ENCODE measurements at regions not wholly inside any gene's neighbourhood (a gene's known extent, or its start where the extent isn't known, plus 50 kb on each side); places are given as distances from the start of the nearest gene placed in this dataset.

GRCh38 chr9:18338042-18338441, 135.9 kb upstream of the ADAMTSL1 start:
- H3K9me3 ChIP-seq (ENCODE audit: control insufficient read depth in 2 of 2, insufficient read depth in 1 of 2, low read depth in 1 of 2, low read length in 1 of 2): no peaks in the 10 kb centered on the region

GRCh38 chr9:18343784-18344183, 130.2 kb upstream of the ADAMTSL1 start:
- H3K4me1 ChIP-seq (ENCODE audit: control insufficient read depth in 2 of 2, insufficient read depth in 2 of 2, low read length in 1 of 2): no peaks in the 10 kb centered on the region
- 88 to 93% methylated on average over 2 of the region's 2 CpGs for whole genome bisulfite sequencing, 2 donors
- H3K27ac ChIP-seq (ENCODE audit: low read depth in 2 of 2, low read length in 1 of 2): no peak overlapping the region
- no peaks in the 10 kb centered on the region for H3K27me3 ChIP-seq (ENCODE audit: control insufficient read depth in 1 of 2, insufficient read depth in 2 of 2, low read length in 2 of 2)
- no peak overlapping the region for H3K4me3 ChIP-seq (ENCODE audit: low read depth in 1 of 2, low read length in 2 of 2)
- no peaks in the 10 kb centered on the region for H3K36me3 ChIP-seq (ENCODE audit: control insufficient read depth in 2 of 2, insufficient read depth in 2 of 2, low read length in 1 of 2)
- no peaks in the 10 kb centered on the region for H3K9me3 ChIP-seq (ENCODE audit: control insufficient read depth in 2 of 2, insufficient read depth in 1 of 2, low read depth in 1 of 2, low read length in 1 of 2)

More at GRCh38 chr9:18338042-18338441, 135.9 kb upstream of the ADAMTSL1 start:
- Histone ChIP-seq H3K4me1 (ENCODE audit: control insufficient read depth in 2 of 2, insufficient read depth in 2 of 2, low read length in 1 of 2) (no peaks in the 10 kb centered on the region), H3K27me3 (ENCODE audit: control insufficient read depth in 1 of 2, insufficient read depth in 2 of 2, low read length in 2 of 2) (no peaks in the 10 kb centered on the region), H3K36me3 (ENCODE audit: control insufficient read depth in 2 of 2, insufficient read depth in 2 of 2, low read length in 1 of 2) (no peaks in the 10 kb centered on the region), H3K4me3 (ENCODE audit: low read depth in 1 of 2, low read length in 2 of 2) (no peak overlapping the region), H3K27ac (ENCODE audit: low read depth in 2 of 2, low read length in 1 of 2) (no peak overlapping the region)
- WGBS, 2 donors: 92 to 95% methylated on average over 4 of the region's 4 CpGs

- 80 to 81% methylated on average over 3 of the region's 3 CpGs for WGBS, 2 donors
- H3K4me1 ChIP-seq (ENCODE audit: control insufficient read depth in 2 of 2, insufficient read depth in 2 of 2, low read length in 1 of 2): no peaks in the 10 kb centered on the region
- H3K4me3 ChIP-seq (ENCODE audit: low read depth in 1 of 2, low read length in 2 of 2): no peak overlapping the region
- H3K9me3 ChIP-seq (ENCODE audit: control insufficient read depth in 2 of 2, insufficient read depth in 1 of 2, low read depth in 1 of 2, low read length in 1 of 2): no peaks in the 10 kb centered on the region
- H3K27ac ChIP-seq (ENCODE audit: low read depth in 2 of 2, low read length in 1 of 2): no peak overlapping the region
- no peaks in the 10 kb centered on the region for H3K36me3 ChIP-seq (ENCODE audit: control insufficient read depth in 2 of 2, insufficient read depth in 2 of 2, low read length in 1 of 2)
- no peaks in the 10 kb centered on the region for H3K27me3 ChIP-seq (ENCODE audit: control insufficient read depth in 1 of 2, insufficient read depth in 2 of 2, low read length in 2 of 2)
Measured at GRCh38 chr9:18346745-18347144, 127.2 kb upstream of the ADAMTSL1 start.

GRCh38 chr9:18347386-18348082, 126.4 kb upstream of the ADAMTSL1 start:
- Histone ChIP-seq H3K27ac (ENCODE audit: low read depth in 2 of 2, low read length in 1 of 2) (no peak overlapping the region), H3K27me3 (ENCODE audit: control insufficient read depth in 1 of 2, insufficient read depth in 2 of 2, low read length in 2 of 2) (no peaks in the 10 kb centered on the region), H3K4me3 (ENCODE audit: low read depth in 1 of 2, low read length in 2 of 2) (no peak overlapping the region), H3K4me1 (ENCODE audit: control insufficient read depth in 2 of 2, insufficient read depth in 2 of 2, low read length in 1 of 2) (no peaks in the 10 kb centered on the region), H3K36me3 (ENCODE audit: control insufficient read depth in 2 of 2, insufficient read depth in 2 of 2, low read length in 1 of 2) (no peaks in the 10 kb centered on the region), H3K9me3 (ENCODE audit: control insufficient read depth in 2 of 2, insufficient read depth in 1 of 2, low read depth in 1 of 2, low read length in 1 of 2) (no peaks in the 10 kb centered on the region)
- WGBS, 2 donors: 40 to 43% methylated on average over 2 of the region's 2 CpGs

- H3K27me3 ChIP-seq (ENCODE audit: control insufficient read depth in 1 of 2, insufficient read depth in 2 of 2, low read length in 2 of 2): no peaks in the 10 kb centered on the region
- H3K4me3 ChIP-seq (ENCODE audit: low read depth in 1 of 2, low read length in 2 of 2): no peak overlapping the region
- no peaks in the 10 kb centered on the region for H3K36me3 ChIP-seq (ENCODE audit: control insufficient read depth in 2 of 2, insufficient read depth in 2 of 2, low read length in 1 of 2)
- no peak overlapping the region for H3K27ac ChIP-seq (ENCODE audit: low read depth in 2 of 2, low read length in 1 of 2)
- H3K9me3 ChIP-seq (ENCODE audit: control insufficient read depth in 2 of 2, insufficient read depth in 1 of 2, low read depth in 1 of 2, low read length in 1 of 2): no peaks in the 10 kb centered on the region
- H3K4me1 ChIP-seq (ENCODE audit: control insufficient read depth in 2 of 2, insufficient read depth in 2 of 2, low read length in 1 of 2): no peaks in the 10 kb centered on the region
- WGBS, 2 donors: 54 to 65% methylated on average over 2 of the region's 2 CpGs
Measured at GRCh38 chr9:18348083-18348475, 125.9 kb upstream of the ADAMTSL1 start.

- Histone ChIP-seq H3K36me3 (ENCODE audit: control insufficient read depth in 2 of 2, insufficient read depth in 2 of 2, low read length in 1 of 2) (no peaks in the 10 kb centered on the region), H3K27ac (ENCODE audit: low read depth in 2 of 2, low read length in 1 of 2) (no peak overlapping the region), H3K4me3 (ENCODE audit: low read depth in 1 of 2, low read length in 2 of 2) (no peak overlapping the region), H3K9me3 (ENCODE audit: control insufficient read depth in 2 of 2, insufficient read depth in 1 of 2, low read depth in 1 of 2, low read length in 1 of 2) (no peaks in the 10 kb centered on the region), H3K4me1 (ENCODE audit: control insufficient read depth in 2 of 2, insufficient read depth in 2 of 2, low read length in 1 of 2) (no peaks in the 10 kb centered on the region), H3K27me3 (ENCODE audit: control insufficient read depth in 1 of 2, insufficient read depth in 2 of 2, low read length in 2 of 2) (no peaks in the 10 kb centered on the region)
- WGBS, 2 donors: 68 to 75% methylated on average over 3 of the region's 3 CpGs
Measured at GRCh38 chr9:18349530-18349929, 124.4 kb upstream of the ADAMTSL1 start.

- WGBS, 2 donors: 90 to 95% methylated on average over 3 of the region's 3 CpGs
- no peaks in the 10 kb centered on the region for H3K4me1 ChIP-seq (ENCODE audit: control insufficient read depth in 2 of 2, insufficient read depth in 2 of 2, low read length in 1 of 2)
- H3K4me3 ChIP-seq (ENCODE audit: low read depth in 1 of 2, low read length in 2 of 2): no peak overlapping the region
- no peaks in the 10 kb centered on the region for H3K36me3 ChIP-seq (ENCODE audit: control insufficient read depth in 2 of 2, insufficient read depth in 2 of 2, low read length in 1 of 2)
- H3K27ac ChIP-seq (ENCODE audit: low read depth in 2 of 2, low read length in 1 of 2): no peak overlapping the region
- H3K9me3 ChIP-seq (ENCODE audit: control insufficient read depth in 2 of 2, insufficient read depth in 1 of 2, low read depth in 1 of 2, low read length in 1 of 2): no peaks in the 10 kb centered on the region
- no peaks in the 10 kb centered on the region for H3K27me3 ChIP-seq (ENCODE audit: control insufficient read depth in 1 of 2, insufficient read depth in 2 of 2, low read length in 2 of 2)
Measured at GRCh38 chr9:18350036-18350435, 123.9 kb upstream of the ADAMTSL1 start.

- no peaks in the 10 kb centered on the region for H3K9me3 ChIP-seq (ENCODE audit: control insufficient read depth in 2 of 2, insufficient read depth in 1 of 2, low read depth in 1 of 2, low read length in 1 of 2)
- WGBS, 2 donors: 64 to 70% methylated on average over 4 of the region's 4 CpGs
- no peak overlapping the region for H3K27ac ChIP-seq (ENCODE audit: low read depth in 2 of 2, low read length in 1 of 2)
- no peaks in the 10 kb centered on the region for H3K36me3 ChIP-seq (ENCODE audit: control insufficient read depth in 2 of 2, insufficient read depth in 2 of 2, low read length in 1 of 2)
- no peaks in the 10 kb centered on the region for H3K4me1 ChIP-seq (ENCODE audit: control insufficient read depth in 2 of 2, insufficient read depth in 2 of 2, low read length in 1 of 2)
- H3K27me3 ChIP-seq (ENCODE audit: control insufficient read depth in 1 of 2, insufficient read depth in 2 of 2, low read length in 2 of 2): no peaks in the 10 kb centered on the region
- no peak overlapping the region for H3K4me3 ChIP-seq (ENCODE audit: low read depth in 1 of 2, low read length in 2 of 2)
Measured at GRCh38 chr9:18350995-18351595, 122.9 kb upstream of the ADAMTSL1 start.

GRCh38 chr9:18352711-18353110, 121.2 kb upstream of the ADAMTSL1 start:
- 79 to 87% methylated on average over 3 of the region's 3 CpGs for WGBS, 2 donors
- Histone ChIP-seq H3K4me1 (ENCODE audit: control insufficient read depth in 2 of 2, insufficient read depth in 2 of 2, low read length in 1 of 2) (no peaks in the 10 kb centered on the region), H3K4me3 (ENCODE audit: low read depth in 1 of 2, low read length in 2 of 2) (no peak overlapping the region), H3K36me3 (ENCODE audit: control insufficient read depth in 2 of 2, insufficient read depth in 2 of 2, low read length in 1 of 2) (no peaks in the 10 kb centered on the region), H3K9me3 (ENCODE audit: control insufficient read depth in 2 of 2, insufficient read depth in 1 of 2, low read depth in 1 of 2, low read length in 1 of 2) (no peaks in the 10 kb centered on the region), H3K27me3 (ENCODE audit: control insufficient read depth in 1 of 2, insufficient read depth in 2 of 2, low read length in 2 of 2) (no peaks in the 10 kb centered on the region), H3K27ac (ENCODE audit: low read depth in 2 of 2, low read length in 1 of 2) (no peak overlapping the region)

- Histone ChIP-seq H3K4me3 (ENCODE audit: low read depth in 1 of 2, low read length in 2 of 2) (no peak overlapping the region), H3K4me1 (ENCODE audit: control insufficient read depth in 2 of 2, insufficient read depth in 2 of 2, low read length in 1 of 2) (no peaks in the 10 kb centered on the region), H3K36me3 (ENCODE audit: control insufficient read depth in 2 of 2, insufficient read depth in 2 of 2, low read length in 1 of 2) (no peaks in the 10 kb centered on the region), H3K27me3 (ENCODE audit: control insufficient read depth in 1 of 2, insufficient read depth in 2 of 2, low read length in 2 of 2) (no peaks in the 10 kb centered on the region), H3K9me3 (ENCODE audit: control insufficient read depth in 2 of 2, insufficient read depth in 1 of 2, low read depth in 1 of 2, low read length in 1 of 2) (no peaks in the 10 kb centered on the region), H3K27ac (ENCODE audit: low read depth in 2 of 2, low read length in 1 of 2) (no peak overlapping the region)
Measured at GRCh38 chr9:18353473-18353872, 120.5 kb upstream of the ADAMTSL1 start.

Measured in esophagus (tissue), 2 donors.